Loucy (cell line): ENCODE measurements at regions not wholly inside any gene's neighbourhood (a gene's known extent, or its start where the extent isn't known, plus 50 kb on each side); places are given as distances from the start of the nearest gene placed in this dataset.

Experiments used
- EZH2phosphoT487 ChIP-seq: fragments of 200-600 bp; IDR thresholded peaks from 2 replicates; pipeline ENCODE4 v1.6.1; 2018; ENCODE audit warnings: antibody characterized with exemption, mild to moderate bottlenecking, moderate library complexity, borderline replicate concordance
- TF ChIP-seq, protein P1 (sequence below): fragments of 200-600 bp; sonication (generic); conservative IDR thresholded peaks from 2 replicates; pipeline ENCODE4 v1.5.1; 2014; ENCODE audit warnings: mild to moderate bottlenecking, antibody characterized with exemption, low read length

DNA sequence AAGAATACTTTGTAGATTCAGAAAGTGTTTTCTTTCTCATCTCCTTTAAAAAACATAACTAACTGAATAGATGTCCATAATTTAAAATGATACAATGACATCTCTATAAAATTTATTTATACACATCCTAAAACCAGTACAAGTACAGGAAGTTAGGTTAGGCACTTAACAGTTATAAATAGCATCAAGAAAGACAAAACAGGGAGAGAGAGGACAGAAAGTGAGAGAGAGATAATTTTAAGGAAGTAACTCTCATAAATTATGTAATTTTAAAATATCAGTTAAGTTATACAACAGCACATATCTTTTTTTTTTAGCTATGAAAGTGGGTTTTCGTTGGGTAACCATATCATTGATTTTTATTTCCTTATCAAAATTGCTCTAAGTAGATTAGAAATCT is 1068.6 kb downstream of the TAF11L14 start:
- TF ChIP-seq, protein P1, sequence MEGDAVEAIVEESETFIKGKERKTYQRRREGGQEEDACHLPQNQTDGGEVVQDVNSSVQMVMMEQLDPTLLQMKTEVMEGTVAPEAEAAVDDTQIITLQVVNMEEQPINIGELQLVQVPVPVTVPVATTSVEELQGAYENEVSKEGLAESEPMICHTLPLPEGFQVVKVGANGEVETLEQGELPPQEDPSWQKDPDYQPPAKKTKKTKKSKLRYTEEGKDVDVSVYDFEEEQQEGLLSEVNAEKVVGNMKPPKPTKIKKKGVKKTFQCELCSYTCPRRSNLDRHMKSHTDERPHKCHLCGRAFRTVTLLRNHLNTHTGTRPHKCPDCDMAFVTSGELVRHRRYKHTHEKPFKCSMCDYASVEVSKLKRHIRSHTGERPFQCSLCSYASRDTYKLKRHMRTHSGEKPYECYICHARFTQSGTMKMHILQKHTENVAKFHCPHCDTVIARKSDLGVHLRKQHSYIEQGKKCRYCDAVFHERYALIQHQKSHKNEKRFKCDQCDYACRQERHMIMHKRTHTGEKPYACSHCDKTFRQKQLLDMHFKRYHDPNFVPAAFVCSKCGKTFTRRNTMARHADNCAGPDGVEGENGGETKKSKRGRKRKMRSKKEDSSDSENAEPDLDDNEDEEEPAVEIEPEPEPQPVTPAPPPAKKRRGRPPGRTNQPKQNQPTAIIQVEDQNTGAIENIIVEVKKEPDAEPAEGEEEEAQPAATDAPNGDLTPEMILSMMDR, result no peak
- TF ChIP-seq EZH2phosphoT487, result no peak
